GM12872 (cell line): ENCODE measurements at regions not wholly inside any gene's neighbourhood (a gene's known extent, or its start where the extent isn't known, plus 50 kb on each side); places are given as distances from the start of the nearest gene placed in this dataset.

Experiments
- TF ChIP-seq, protein P1 (sequence below): IDR thresholded peaks from 3 replicates; pipeline ENCODE4 v1.5.1; 2011; ENCODE audit warnings: low read depth, mild to moderate bottlenecking, low read length, moderate library complexity; ENCODE audit not compliant: insufficient read depth

GRCh38 chr2:34666821-34667220 lies 1067.7 kb upstream of the FAM98A start:
- TF ChIP-seq, protein P1, sequence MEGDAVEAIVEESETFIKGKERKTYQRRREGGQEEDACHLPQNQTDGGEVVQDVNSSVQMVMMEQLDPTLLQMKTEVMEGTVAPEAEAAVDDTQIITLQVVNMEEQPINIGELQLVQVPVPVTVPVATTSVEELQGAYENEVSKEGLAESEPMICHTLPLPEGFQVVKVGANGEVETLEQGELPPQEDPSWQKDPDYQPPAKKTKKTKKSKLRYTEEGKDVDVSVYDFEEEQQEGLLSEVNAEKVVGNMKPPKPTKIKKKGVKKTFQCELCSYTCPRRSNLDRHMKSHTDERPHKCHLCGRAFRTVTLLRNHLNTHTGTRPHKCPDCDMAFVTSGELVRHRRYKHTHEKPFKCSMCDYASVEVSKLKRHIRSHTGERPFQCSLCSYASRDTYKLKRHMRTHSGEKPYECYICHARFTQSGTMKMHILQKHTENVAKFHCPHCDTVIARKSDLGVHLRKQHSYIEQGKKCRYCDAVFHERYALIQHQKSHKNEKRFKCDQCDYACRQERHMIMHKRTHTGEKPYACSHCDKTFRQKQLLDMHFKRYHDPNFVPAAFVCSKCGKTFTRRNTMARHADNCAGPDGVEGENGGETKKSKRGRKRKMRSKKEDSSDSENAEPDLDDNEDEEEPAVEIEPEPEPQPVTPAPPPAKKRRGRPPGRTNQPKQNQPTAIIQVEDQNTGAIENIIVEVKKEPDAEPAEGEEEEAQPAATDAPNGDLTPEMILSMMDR, result no peak

GRCh38 chr2:34664266-34664665 lies 1065.2 kb upstream of the FAM98A start:
- TF ChIP-seq, protein P1, result no peak

DNA sequence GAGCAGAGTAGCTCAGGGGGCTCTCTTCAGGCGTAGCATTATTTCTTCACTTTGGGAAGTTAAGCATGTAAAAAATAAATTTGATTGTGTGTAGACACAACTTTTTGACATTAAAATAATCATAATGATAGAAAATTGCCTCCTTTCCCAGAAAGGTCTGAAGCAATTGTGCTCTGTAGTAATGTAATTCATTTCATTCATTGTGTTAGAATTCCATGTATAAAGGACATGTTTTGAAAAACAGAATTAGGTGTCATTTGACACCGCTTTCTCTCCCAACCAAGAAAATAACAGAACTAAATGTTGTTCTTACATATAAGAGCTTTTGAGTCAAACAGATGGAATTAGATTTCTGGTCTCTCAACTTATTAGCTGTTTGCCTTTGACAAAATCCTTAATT lies 1064.2 kb upstream of the FAM98A start:
- TF ChIP-seq, protein P1, result no peak

DNA sequence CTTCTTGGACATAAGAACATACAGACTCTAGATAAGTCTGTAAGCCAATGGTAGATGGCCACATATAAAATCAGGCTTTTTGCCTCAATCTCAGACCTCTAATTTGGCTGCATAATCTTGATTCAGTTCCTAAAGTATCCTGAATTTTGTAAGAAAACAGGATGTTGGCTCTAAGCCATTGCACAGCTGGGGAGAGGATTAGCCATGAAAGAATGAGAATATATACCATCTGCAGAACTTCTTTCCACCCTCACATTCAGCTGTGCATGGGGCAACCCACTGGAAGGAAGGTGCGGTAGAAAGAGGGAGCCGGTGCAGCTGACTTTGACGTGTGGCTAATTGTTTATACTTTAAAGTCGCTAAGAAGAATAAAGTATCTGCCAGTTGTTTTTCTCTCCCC lies 1061.6 kb upstream of the FAM98A start:
- TF ChIP-seq, protein P1, result no peak

DNA sequence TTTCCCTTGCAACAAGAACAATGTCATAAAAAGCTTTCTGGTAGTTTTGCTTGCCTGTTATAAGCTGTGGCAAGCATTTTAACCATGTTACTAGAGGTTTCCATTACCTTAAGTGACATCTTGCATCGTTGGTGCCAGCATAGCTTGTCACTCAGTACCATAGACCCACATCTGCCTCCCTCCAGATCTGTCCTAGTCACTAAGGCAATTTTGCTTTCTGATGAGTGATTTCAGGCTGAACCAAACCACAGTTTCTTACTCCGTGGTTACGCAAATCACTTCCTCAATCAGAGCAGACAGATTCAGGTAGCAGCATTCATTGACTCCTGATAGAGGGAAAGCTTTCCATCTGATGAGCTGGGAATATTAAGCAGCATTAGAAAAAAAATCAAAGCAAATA lies 1057.5 kb upstream of the FAM98A start:
- TF ChIP-seq, protein P1, result no peak

DNA sequence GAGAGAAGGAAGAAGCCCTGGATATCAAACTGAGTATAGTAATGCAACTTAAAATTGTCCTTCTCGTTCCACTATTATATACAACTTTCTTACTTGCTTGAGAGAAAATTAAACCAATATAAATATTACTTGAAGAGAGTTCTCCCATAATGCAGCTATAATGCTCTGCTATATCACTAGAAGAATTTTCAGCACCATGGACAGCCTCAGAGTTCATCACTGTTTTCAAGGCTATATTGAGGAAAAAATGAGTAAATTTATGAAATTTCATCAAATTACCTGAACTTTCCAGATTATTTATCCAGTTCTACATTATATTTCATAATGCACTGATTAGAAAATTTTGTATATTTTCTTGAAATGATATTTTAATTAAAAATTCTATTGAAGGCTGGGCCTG lies 1053.5 kb upstream of the FAM98A start:
- TF ChIP-seq, protein P1, result no peak

DNA sequence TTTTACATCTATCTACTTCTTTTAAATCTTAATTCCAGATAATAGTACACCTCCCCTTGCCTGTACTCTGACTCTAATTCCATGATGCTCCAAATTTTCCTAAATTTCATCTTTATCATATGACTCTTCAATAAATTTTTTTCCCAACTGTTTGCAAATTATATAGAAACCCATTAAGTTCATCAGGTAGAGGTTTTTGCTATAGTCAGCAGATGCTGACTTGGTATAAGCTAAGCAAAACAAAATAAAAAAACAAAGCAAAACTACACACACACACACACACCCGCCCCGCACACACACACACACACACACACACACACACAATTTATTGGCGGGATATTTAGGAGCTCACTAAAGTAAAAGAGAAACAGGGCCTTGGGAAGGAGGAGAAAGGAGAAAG lies 1047.8 kb upstream of the FAM98A start:
- TF ChIP-seq, protein P1, result no peak

DNA sequence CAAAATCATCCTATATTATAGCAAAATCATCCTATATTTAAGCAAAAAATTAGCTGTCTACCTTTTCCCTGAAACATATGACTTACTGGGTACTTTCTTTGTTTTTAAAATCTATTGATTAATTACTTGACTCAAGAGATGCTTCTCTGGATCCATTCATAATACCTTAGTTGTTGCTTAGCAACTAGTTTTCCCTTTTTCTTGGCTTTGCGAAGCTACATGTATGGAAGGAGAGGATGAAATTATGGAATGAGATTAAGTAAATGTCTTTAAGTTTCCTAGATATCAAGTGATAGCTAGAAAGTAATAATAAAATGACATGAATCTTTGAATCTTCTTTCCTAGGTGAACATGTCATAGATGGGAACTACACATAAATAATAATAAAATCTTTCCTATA lies 1033.2 kb upstream of the FAM98A start:
- TF ChIP-seq, protein P1, result no peak
